ENCODE measurements at regions not wholly inside any gene's neighbourhood (a gene's known extent, or its start where the extent isn't known, plus 50 kb on each side); places are given as distances from the start of the nearest gene placed in this dataset.

DNA sequence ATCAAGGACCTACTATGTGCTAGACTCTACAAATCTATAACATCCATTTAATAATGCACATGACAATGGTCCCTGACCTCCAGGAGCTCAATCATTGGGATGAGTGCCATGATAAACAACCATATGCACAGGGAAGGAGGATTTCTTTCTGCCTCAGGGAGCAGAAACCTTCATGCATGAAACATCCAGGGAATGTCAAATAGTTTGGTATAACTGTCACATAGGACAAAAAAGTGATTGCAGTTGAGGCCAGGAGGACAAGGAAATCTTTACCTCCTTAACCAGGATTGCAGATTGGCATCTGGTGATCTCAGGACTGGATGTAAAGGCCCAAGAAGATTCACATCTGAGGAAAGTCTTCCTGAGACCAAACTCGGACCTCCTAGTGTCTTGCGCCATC is 993.1 kb downstream of the KCNMA1 start:
- TF ChIP-seq, protein P1, sequence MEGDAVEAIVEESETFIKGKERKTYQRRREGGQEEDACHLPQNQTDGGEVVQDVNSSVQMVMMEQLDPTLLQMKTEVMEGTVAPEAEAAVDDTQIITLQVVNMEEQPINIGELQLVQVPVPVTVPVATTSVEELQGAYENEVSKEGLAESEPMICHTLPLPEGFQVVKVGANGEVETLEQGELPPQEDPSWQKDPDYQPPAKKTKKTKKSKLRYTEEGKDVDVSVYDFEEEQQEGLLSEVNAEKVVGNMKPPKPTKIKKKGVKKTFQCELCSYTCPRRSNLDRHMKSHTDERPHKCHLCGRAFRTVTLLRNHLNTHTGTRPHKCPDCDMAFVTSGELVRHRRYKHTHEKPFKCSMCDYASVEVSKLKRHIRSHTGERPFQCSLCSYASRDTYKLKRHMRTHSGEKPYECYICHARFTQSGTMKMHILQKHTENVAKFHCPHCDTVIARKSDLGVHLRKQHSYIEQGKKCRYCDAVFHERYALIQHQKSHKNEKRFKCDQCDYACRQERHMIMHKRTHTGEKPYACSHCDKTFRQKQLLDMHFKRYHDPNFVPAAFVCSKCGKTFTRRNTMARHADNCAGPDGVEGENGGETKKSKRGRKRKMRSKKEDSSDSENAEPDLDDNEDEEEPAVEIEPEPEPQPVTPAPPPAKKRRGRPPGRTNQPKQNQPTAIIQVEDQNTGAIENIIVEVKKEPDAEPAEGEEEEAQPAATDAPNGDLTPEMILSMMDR (conservative IDR thresholded peaks at IDR 0.05; ENCODE audit: low read length): no peak
- no peak for TF ChIP-seq EZH2phosphoT487 (IDR thresholded peaks at IDR 0.05; ENCODE audit: borderline replicate concordance, low read depth, low read length)
